SKM-1 treated with dmso at 0.1 percent for 144 hours (cell line): ENCODE measurements at regions not wholly inside any gene's neighbourhood (a gene's known extent, or its start where the extent isn't known, plus 50 kb on each side); places are given as distances from the start of the nearest gene placed in this dataset.

ENCODE experiments used
- DNase-seq: peaks from one replicate; lab custom pipeline; 2025; ENCODE audit not compliant: unreplicated experiment; lab: John Stamatoyannopoulos, UW

DNA sequence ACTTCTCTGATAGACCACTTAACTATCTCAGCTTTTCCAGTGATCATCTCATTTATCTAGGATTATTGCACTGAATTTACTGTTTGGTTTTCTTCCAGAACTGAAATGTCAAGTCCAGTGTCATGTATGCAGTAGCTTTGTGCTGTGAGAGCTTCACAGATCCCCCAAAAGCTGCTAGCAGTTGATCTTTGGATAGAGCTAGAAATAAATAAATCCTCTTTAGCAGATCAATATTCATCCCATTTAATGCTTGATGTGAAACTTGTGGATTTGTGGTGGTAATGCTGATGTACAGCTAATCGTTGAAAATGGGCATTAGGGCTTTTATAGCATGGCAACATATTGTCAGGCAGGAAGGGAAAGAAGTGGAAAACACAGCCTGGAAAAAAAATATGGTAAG, 509.6 kb upstream of the FAM241A start:
- no peak for DNase-seq

DNA sequence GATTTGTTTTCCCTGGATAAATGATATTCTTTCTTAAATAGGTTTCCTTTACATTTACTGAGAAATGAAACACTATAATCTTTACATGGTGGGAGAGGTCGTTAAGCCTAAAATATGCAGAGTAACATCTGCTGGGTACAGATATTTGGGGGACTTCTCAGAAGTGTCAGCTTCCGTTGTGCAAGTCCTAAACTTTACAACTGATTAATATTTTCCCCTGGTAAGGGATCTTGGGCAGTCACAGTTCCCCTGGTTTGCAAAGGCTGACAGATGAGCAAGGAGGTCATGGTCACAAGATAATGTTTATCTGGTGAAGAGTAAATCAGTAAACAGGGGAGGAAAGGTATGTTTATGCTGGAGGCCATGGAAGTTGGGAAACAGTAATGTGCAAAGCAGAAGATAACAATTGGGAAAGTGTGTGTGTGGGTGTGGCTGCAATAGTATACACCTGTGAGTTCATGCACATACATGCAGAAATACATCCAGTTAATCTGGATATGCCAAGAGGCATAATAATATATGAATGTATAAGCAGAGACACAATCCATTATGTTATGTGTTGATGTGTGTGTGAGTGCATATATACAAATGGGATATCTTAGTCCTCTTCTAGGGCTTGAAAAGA, 508.2 kb upstream of the FAM241A start:
- no peak for DNase-seq

DNA sequence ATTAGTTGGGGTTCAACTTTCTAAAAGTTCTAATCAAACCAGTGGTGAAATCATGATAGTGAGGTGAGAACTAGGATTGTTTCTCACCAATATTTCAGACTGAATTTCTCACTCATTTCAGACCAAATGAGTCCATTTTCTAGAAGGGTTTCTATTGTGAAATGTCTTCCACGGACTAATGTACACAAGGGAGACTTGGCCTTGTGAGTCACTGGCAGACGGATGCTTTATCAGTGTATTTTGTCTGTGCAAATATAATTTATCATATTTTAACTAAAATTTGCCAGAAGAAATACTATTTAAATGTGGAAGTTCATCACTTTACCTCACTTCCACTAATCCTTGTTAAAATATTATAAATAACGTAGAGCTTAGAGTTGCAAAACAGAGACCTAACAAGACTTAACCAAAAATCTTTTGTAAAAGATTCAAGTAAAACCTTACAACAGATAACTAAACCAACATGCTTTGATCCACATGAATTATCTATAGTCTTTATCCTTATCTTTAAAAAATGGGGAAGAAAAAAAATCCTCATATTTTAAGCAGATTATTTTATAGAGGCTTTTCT, 506.0 kb upstream of the FAM241A start:
- no peak for DNase-seq

GRCh38 chr4:111639876-111640275, 505.4 kb upstream of the FAM241A start:
- no peak for DNase-seq

- DNase-seq, result peak; percentile 91
Observed at GRCh38 chr4:111641813-111642579, 503.3 kb upstream of the FAM241A start.

DNA sequence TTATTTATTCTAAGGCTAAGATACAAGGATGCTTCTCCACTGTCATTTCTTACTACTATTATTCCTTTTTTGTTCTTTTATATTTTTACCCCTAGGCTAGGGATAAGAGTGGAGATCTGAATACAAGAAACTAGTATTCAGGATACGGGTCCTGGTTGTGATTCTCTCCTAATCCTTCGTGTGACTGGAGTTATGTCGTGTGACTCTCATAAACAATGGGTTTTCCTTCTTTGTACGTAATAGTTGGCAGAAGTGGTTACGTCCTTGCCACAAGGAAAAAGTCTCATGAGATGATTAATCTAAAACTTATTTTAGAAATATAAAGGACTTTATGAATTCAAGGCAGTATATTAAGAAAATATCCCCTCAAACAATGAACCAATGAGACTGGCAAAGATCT, 497.2 kb upstream of the FAM241A start:
- DNase-seq, result no peak

DNA sequence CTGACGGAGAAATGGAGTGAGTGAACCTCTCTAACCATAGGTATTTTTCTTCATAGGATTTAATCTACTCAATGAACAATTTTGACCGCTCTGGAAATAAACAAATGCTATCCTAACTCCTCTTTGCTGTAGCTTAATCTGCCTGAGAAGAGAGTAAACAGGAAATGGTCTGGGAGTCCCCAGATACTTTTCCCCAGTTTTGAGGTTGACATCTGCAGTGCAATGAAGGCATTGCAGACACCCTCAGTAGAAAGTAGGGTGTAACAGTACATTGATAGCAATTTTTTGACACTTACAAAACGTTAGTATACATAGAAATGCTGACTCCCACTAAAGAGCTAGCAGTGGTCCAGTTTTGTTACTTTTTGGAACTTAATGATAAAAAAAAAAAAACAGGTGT, 495.9 kb upstream of the FAM241A start:
- no peak for DNase-seq

GRCh38 chr4:111650146-111650545, 495.1 kb upstream of the FAM241A start:
- DNase-seq, result no peak

DNA sequence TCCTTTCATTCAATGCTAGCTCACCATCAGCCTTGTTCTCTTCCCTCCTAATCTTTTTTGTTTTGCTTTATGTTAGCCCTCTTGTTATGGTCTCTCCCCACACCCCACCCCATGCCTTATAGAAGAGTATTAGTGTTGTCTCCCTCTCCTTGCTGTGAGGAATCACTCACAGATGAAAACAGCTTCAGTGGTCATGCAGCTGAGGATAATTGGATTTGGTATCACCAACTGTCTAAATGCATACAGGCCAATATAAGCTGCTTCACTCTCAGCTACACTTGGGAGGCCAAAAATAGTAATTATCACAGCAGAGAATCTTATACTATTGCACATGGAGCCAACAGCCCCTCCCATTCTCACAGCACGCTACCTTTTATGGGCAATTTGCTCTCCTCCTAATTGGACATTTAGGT, 494.6 kb upstream of the FAM241A start:
- DNase-seq, result no peak

GRCh38 chr4:111652236-111652635, 493.0 kb upstream of the FAM241A start:
- DNase-seq, result no peak

GRCh38 chr4:111652986-111653385, 492.3 kb upstream of the FAM241A start:
- DNase-seq, result no peak

GRCh38 chr4:111662496-111662895, 482.8 kb upstream of the FAM241A start:
- no peak for DNase-seq

- DNase-seq, result no peak
Observed at GRCh38 chr4:111664308-111664945, 480.8 kb upstream of the FAM241A start.

DNA sequence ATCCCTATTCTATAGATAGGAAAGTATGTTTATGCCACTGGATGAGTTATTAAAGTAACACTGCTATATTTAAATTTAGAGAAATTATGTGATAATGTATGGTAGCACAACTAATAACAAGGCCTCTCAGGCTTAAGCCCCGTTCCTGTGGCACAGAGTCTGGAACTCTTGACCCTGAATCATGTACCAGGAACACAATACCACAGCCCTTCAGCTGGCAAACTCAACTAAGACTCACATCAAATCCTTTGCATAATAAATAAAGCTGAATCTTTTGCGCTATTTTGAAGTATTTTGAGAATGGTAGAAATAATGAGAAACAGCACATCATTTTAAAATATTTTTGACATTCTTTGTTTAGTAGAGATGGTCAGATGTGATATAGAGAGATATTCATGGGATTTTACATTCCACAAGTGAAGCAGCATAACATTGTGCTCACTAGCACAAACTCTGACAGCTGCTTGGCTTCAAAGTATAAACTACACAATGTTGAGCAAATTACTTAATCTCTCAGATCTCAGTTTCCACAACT, 478.4 kb upstream of the FAM241A start:
- no peak for DNase-seq

DNA sequence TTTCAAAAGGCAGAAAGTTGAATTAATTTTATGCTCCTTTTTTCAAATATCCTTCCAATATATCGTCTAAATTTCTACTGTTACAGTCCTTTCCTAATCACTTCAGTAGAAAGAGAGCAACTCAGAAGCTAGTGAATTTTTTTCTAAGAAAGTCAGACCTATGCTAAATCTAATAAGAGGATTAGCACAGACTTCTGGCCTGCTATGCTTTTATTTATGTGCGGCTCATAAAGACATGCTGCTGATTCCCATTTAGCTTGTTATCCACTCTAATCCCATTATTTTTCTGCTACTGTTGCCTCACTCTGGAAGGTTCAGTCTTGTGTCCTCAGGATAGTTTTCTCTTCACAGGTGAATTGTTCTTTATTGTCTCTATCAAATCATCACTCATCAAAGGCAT, 473.5 kb upstream of the FAM241A start:
- DNase-seq, result no peak

GRCh38 chr4:111675746-111676145, 469.5 kb upstream of the FAM241A start:
- DNase-seq, result no peak

DNA sequence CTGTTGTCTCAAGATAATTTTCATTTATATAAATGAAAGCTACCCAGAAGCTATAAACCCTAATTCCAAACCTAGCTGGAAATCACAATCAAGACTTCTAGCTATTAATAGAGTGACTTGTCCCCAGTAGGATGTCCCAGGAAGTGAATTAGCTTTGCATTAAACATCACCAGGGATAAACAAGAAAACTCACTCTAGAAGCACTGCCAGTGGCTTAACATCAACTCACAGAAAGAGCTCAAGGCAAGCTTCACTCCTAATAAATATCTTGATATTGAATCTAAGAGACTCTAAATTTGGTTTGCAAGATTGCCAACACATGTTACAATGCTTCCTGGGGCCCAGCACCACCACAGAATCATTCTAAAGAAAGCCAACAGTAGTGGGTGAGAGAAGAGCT, 468.7 kb upstream of the FAM241A start:
- no peak for DNase-seq

DNA sequence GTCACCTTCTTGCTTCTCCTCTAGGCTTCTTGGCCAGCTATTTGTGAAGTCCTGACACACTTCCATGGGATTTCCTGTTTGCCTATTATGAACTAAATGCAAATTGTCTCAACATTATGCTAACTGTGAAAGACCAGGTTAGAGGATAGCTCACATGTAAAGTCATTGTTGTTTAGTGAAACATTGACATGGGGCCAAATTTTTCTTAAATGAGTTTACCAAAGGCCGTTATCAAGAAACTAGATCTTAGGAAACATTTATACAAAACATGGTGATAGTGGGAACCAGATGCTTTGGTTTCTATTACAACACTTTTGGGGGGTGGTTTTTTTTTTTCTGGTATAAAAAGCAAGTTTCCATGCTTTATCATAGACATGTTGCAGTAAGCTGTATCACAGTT, 466.8 kb upstream of the FAM241A start:
- no peak for DNase-seq

- DNase-seq, result no peak
Observed at GRCh38 chr4:111678908-111679307, 466.3 kb upstream of the FAM241A start.

DNA sequence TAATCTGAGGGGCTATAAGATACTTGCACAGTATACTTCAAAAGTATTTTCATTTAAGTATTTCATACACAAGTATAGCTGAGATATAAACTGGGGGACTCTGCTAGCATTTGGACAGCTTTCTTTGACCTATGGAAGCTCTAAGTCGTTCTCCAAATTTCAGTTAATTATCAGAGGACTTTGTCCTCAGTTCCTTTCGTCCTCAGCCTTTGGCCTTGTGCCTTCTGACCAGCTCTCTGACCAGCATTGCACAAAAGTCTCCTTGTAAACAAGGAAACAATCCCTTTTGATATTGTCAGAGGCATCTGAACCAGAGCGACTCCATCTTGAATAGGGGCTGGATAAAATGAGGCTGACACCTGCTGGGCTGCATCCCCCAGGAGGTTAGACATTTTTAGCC, 464.0 kb upstream of the FAM241A start:
- DNase-seq, result no peak

GRCh38 chr4:111681751-111682150, 463.5 kb upstream of the FAM241A start:
- DNase-seq, result no peak

- no peak for DNase-seq
Observed at GRCh38 chr4:111685205-111685604, 460.0 kb upstream of the FAM241A start.
